ENCODE measurements at regions not wholly inside any gene's neighbourhood (a gene's known extent, or its start where the extent isn't known, plus 50 kb on each side); places are given as distances from the start of the nearest gene placed in this dataset.

GRCh38 chr7:156127166-156128134, 315.2 kb upstream of the SHH start:
- DNase-seq (ENCODE audit: low read depth in 3 of 3): no peak

GRCh38 chr7:156125841-156126730, 313.8 kb upstream of the SHH start:
- no peak for DNase-seq (ENCODE audit: low read depth in 3 of 3)

GRCh38 chr7:156124356-156124755, 312.1 kb upstream of the SHH start:
- DNase-seq (ENCODE audit: low read depth in 3 of 3): no peak

- DNase-seq (ENCODE audit: low read depth in 3 of 3): no peak
These were observed 311.1 kb upstream of the SHH start for GRCh38 chr7:156123362-156123761.

DNA sequence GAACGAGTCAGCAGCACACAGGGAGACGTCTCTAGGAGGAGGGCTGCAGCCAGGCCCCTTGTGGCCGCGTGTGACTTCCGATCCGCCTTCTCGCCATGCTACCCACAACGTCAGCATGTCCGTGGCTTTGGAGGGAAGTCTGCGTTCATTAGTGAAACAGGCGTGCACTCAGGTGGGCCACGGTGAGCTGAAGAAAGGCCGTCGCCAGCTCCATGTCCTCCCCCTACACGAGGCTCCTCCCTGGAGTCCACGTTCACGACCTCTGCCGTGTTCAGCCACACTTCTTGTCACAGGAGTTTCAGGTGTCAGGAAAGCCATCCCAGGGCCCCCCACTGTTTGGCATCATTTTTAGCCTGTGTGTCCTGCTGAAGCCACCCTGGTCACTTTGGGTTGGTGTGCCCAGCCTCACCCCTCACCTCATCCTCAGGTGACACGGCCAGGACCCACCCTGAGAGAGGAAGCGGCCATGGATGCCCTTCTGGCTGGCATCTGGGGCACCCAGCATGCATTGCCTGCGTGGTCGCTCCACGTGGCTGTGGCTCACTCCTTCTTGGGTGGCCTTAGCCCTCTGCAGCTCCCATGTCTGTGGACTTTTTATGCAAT, 310.6 kb upstream of the SHH start:
- no peak for DNase-seq (ENCODE audit: low read depth in 3 of 3)

DNA sequence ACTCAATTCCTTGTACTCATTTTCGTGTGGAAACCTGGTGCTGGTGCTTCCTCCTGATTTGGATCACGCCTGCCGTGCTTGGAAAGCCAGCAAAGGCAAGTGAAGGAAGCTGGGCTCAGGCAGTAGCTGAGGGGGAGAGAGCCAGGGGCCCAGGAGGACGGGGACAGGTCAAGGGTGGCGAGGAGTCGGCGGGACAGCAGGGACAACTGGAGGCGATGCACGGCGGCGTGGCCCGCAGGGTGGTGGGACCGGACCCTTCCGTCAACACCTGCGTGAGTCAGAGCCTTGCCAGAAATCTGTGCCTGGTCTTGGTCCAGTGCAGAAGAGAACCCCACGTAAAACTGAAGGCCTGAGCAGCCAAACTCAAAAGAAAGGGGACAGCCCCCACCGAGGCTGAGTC, 309.7 kb upstream of the SHH start:
- no peak for DNase-seq (ENCODE audit: low read depth in 3 of 3)

DNA sequence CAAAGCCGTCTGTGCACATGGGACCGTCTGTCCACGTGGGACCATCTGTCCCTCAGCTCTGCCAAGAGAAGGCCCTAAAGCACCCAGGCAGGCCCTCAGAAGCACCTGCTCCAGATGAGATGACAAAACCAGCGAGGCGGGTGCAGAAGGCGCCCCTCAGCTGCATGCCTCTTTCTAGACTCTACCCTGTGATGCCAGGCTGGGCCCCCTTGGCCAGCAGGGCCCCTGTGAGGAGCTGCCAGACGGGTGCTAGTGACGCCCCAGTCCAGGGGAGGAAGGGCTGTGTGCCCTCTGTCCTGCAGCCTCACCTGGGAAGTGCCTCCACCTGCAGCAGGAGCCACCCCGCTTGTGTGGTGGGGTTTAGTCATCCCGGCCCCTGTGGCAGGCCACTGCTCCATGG, 309.2 kb upstream of the SHH start:
- DNase-seq (ENCODE audit: low read depth in 3 of 3): no peak

- DNase-seq (ENCODE audit: low read depth in 3 of 3): no peak
These were observed 308.3 kb upstream of the SHH start for GRCh38 chr7:156120552-156120951.

GRCh38 chr7:156119771-156120170, 307.5 kb upstream of the SHH start:
- DNase-seq (ENCODE audit: low read depth in 3 of 3): no peak

GRCh38 chr7:156118248-156118645, 306.0 kb upstream of the SHH start:
- no peak for DNase-seq (ENCODE audit: low read depth in 3 of 3)

- no peak for DNase-seq (ENCODE audit: low read depth in 3 of 3)
These were observed 305.4 kb upstream of the SHH start for GRCh38 chr7:156117542-156118247.

GRCh38 chr7:156116514-156117215, 304.4 kb upstream of the SHH start:
- DNase-seq (ENCODE audit: low read depth in 3 of 3): no peak

GRCh38 chr7:156115582-156115981, 303.3 kb upstream of the SHH start:
- DNase-seq (ENCODE audit: low read depth in 3 of 3): no peak

GRCh38 chr7:156113731-156114130, 301.5 kb upstream of the SHH start:
- DNase-seq (ENCODE audit: low read depth in 3 of 3): no peak

- DNase-seq (ENCODE audit: low read depth in 3 of 3): no peak
These were observed 297.7 kb upstream of the SHH start for GRCh38 chr7:156109988-156110387.

- no peak for DNase-seq (ENCODE audit: low read depth in 3 of 3)
These were observed 296.8 kb upstream of the SHH start for GRCh38 chr7:156109076-156109475.

- no peak for DNase-seq (ENCODE audit: low read depth in 3 of 3)
These were observed 295.7 kb upstream of the SHH start for GRCh38 chr7:156107957-156108356.

DNA sequence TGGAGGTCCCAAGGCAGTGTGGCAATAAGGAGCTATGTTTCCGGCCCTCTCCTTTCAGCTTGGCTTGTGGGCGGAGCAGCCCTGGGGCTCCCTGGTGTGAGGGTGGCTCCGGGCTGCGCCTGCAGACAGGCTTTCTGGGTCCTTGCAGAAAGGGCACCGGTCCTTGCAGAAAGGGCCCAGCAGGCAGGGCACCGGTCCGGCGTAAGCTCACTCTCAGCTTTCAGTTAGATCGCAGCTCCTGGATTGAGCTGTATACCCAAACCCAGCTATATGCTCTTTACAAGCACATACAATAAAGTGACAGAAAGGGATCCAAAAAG, 293.8 kb upstream of the SHH start:
- no peak for DNase-seq (ENCODE audit: low read depth in 3 of 3)

DNA sequence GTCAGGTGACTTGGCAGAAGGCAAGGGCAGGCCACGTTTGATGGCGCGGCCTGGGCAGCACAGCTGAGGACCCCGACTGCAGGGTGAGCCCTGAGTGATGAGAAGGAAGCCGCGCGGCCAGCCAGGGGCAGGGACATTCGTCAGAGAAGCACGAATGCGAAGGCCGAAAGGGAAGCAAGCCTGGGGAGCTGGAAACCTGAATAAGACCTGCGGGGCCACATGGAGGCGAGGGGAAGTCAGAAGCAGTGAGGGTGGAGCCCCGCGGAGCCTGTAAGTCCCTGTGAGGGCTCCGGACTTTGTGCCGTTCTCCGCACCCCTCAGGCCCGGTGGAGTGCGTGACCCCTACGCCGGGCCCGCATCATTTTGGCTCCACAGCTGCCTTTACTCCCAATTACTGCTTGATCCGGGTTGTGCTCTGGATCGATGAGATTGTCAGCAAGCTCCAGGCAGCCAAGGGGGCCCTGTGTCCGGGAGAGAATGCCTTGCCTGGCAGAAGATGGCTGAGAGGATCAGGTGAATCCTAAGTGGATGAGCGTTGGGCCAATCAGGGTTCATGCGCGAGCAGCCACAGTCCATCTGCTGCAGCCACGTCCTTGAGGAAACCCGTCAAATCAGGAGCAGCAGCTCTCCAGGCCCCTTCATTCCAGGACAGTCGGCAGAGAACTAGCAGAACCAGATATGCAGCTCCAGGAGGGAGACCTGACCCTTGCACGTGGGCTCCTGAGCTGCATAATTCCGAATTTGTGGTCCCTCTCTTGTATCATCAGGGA, 293.3 kb upstream of the SHH start:
- DNase-seq (ENCODE audit: low read depth in 3 of 3): no peak

Measured in stimulated activated CD4-positive, alpha-beta T cell treated with anti-CD3 and anti-CD28 coated beads, TNF-alpha, amount 100 ng/mL, for 24 hours (primary cell).